Fibroblast of lung (primary cell): ENCODE measurements at regions not wholly inside any gene's neighbourhood (a gene's known extent, or its start where the extent isn't known, plus 50 kb on each side); places are given as distances from the start of the nearest gene placed in this dataset.
"Not testable (repeated sequence)": the region's sequence is repeated elsewhere in the genome, so short reads cannot be mapped to it uniquely, and the experiment has no call there.

ENCODE experiments used
- DNase-seq, 2 donors: peaks; one replicate each; pipeline versions ENCODE4 v3.0.0 to v3.0.0-alpha.2; 2010; ENCODE audit warnings: low read depth in 2 of 2
- H2AFZ ChIP-seq: 2 replicates; pipeline ENCODE4 v1.5.1; 2012; ENCODE audit warnings: low read length, control low read depth, inconsistent platforms
- H3K27ac ChIP-seq: 2 replicates; pipeline ENCODE4 v1.5.1; 2011; ENCODE audit warnings: low read length, control low read depth; ENCODE audit not compliant: insufficient read depth
- H3K27me3 ChIP-seq: 2 replicates; pipeline ENCODE4 v1.5.1; 2011; ENCODE audit warnings: mild to moderate bottlenecking, low read length; ENCODE audit not compliant: control insufficient read depth, insufficient read depth
- H3K36me3 ChIP-seq: 2 replicates; pipeline ENCODE4 v1.5.1; 2011; ENCODE audit warnings: low read length; ENCODE audit not compliant: control insufficient read depth, insufficient read depth
- H3K4me1 ChIP-seq: 2 replicates; pipeline ENCODE4 v1.5.1; 2011; ENCODE audit warnings: low read length; ENCODE audit not compliant: control insufficient read depth, insufficient read depth; ENCODE audit errors: extremely low read depth
- H3K4me2 ChIP-seq: 2 replicates; pipeline ENCODE4 v1.5.1; 2011; ENCODE audit warnings: low read length, control low read depth; ENCODE audit not compliant: insufficient read depth; ENCODE audit errors: extremely low read depth
- H3K4me3 ChIP-seq, 4 experiments: fragments of 200-600 bp in 1 of 4; sonication (generic) in 1 of 4; replicated peaks in 1 of 4; 2 replicates each; pipeline ENCODE4 v1.5.1; 2011 to 2016; ENCODE audit warnings: low read length in 4 of 4, low read depth in 3 of 4, mild to moderate bottlenecking in 3 of 4, control low read depth in 2 of 4, inconsistent platforms in 1 of 4, mixed read lengths in 1 of 4; ENCODE audit not compliant: insufficient read depth in 1 of 4; ENCODE audit errors: control extremely low read depth in 1 of 4
- H3K79me2 ChIP-seq: 2 replicates; pipeline ENCODE4 v1.5.1; 2012; ENCODE audit warnings: mild to moderate bottlenecking, low read length, inconsistent platforms; ENCODE audit not compliant: control insufficient read depth, insufficient read depth
- H3K9ac ChIP-seq: 2 replicates; pipeline ENCODE4 v1.5.1; 2011; ENCODE audit warnings: mild to moderate bottlenecking, low read length, control low read depth; ENCODE audit not compliant: insufficient read depth
- H3K9me3 ChIP-seq: 2 replicates; pipeline ENCODE4 v1.5.1; 2012; ENCODE audit warnings: low read depth, low read length; ENCODE audit not compliant: control insufficient read depth, insufficient read depth
- H4K20me1 ChIP-seq: 2 replicates; pipeline ENCODE4 v1.5.1; 2011; ENCODE audit warnings: low read length; ENCODE audit not compliant: control insufficient read depth, insufficient read depth; ENCODE audit errors: extremely low read depth

GRCh38 chr12:9543341-9543740 lies 64.4 kb downstream of the KLRB1 start:
- H3K36me3 ChIP-seq: not testable (repeated sequence)

GRCh38 chr12:9542827-9543226 lies 64.9 kb downstream of the KLRB1 start:
- not testable (repeated sequence) for H2AFZ ChIP-seq, H3K4me3 ChIP-seq, DNase-seq, H3K27ac ChIP-seq, H3K9ac ChIP-seq, H4K20me1 ChIP-seq, H3K4me1 ChIP-seq, H3K9me3 ChIP-seq, H3K4me2 ChIP-seq, H3K79me2 ChIP-seq, H3K36me3 ChIP-seq, H3K27me3 ChIP-seq

More at GRCh38 chr12:9543341-9543740, 64.4 kb downstream of the KLRB1 start:
- H3K27ac ChIP-seq, H3K27me3 ChIP-seq, H3K9me3 ChIP-seq, H2AFZ ChIP-seq, H3K4me2 ChIP-seq, H3K9ac ChIP-seq, H3K79me2 ChIP-seq, H3K4me1 ChIP-seq, H4K20me1 ChIP-seq, DNase-seq, H3K4me3 ChIP-seq: not testable (repeated sequence)

GRCh38 chr12:9515925-9516324 lies 91.8 kb downstream of the KLRB1 start:
- H3K79me2 ChIP-seq, DNase-seq, H3K9ac ChIP-seq, H3K4me2 ChIP-seq, H3K36me3 ChIP-seq, H3K9me3 ChIP-seq, H3K4me3 ChIP-seq, H3K27me3 ChIP-seq, H2AFZ ChIP-seq, H4K20me1 ChIP-seq, H3K27ac ChIP-seq, H3K4me1 ChIP-seq: not testable (repeated sequence)

- not testable (repeated sequence) for H3K4me3 ChIP-seq, H3K9ac ChIP-seq, H3K9me3 ChIP-seq, H3K79me2 ChIP-seq, H2AFZ ChIP-seq, H3K27me3 ChIP-seq, H3K4me2 ChIP-seq, H3K27ac ChIP-seq, H3K36me3 ChIP-seq, H3K4me1 ChIP-seq, H4K20me1 ChIP-seq, DNase-seq
These were observed 95.0 kb downstream of the KLRB1 start for GRCh38 chr12:9512695-9513094.

- H3K36me3 ChIP-seq, H3K27ac ChIP-seq, H3K4me3 ChIP-seq, H3K4me1 ChIP-seq, H4K20me1 ChIP-seq, H3K27me3 ChIP-seq, H3K4me2 ChIP-seq, DNase-seq, H3K9me3 ChIP-seq, H3K79me2 ChIP-seq, H3K9ac ChIP-seq, H2AFZ ChIP-seq: not testable (repeated sequence)
These were observed 97.2 kb downstream of the KLRB1 start for GRCh38 chr12:9510392-9511011.
